GM08714 (cell line): ENCODE measurements at regions not wholly inside any gene's neighbourhood (a gene's known extent, or its start where the extent isn't known, plus 50 kb on each side); places are given as distances from the start of the nearest gene placed in this dataset.
A peak's percentile ranks its signal among the peaks of the same experiment; 100 is the strongest.

Experiments
- H3K4me3 ChIP-seq: fragments of 200-500 bp; sonication (Bioruptor generic); 2 replicates; pipeline ENCODE4 v1.5.1; 2014; ENCODE audit warnings: mild to moderate bottlenecking, low read length, inconsistent platforms
- ZNF274 ChIP-seq: IDR thresholded peaks from 2 replicates; pipeline ENCODE4 v1.6.1; 2012; ENCODE audit warnings: mild to moderate bottlenecking, low read depth, low read length

GRCh38 chr12:73362666-73363065, 1090.5 kb downstream of the TRHDE start:
- H3K4me3 ChIP-seq: no peak overlapping the region
- TF ChIP-seq ZNF274: no peak

- H3K4me3 ChIP-seq: no peak overlapping the region
- TF ChIP-seq ZNF274: no peak
Observed at GRCh38 chr12:73372856-73373255, 1100.7 kb downstream of the TRHDE start.

- no peak for TF ChIP-seq ZNF274
Observed at GRCh38 chr12:73374360-73374759, 1102.2 kb downstream of the TRHDE start.

GRCh38 chr12:73383584-73384222, 1111.5 kb downstream of the TRHDE start:
- TF ChIP-seq ZNF274: no peak
- H3K4me3 ChIP-seq: no peak overlapping the region

More at GRCh38 chr12:73374360-73374759, 1102.2 kb downstream of the TRHDE start:
- H3K4me3 ChIP-seq: no peak overlapping the region

- H3K4me3 ChIP-seq: no peak overlapping the region
- TF ChIP-seq ZNF274: no peak
Observed at GRCh38 chr12:73384592-73384991, 1112.4 kb downstream of the TRHDE start.

GRCh38 chr12:73390261-73390660, 1118.1 kb downstream of the TRHDE start:
- TF ChIP-seq ZNF274: no peak
- H3K4me3 ChIP-seq: no peak overlapping the region

- no peak overlapping the region for H3K4me3 ChIP-seq
- no peak for TF ChIP-seq ZNF274
Observed at GRCh38 chr12:73413051-73413450, 1124.6 kb upstream of the ATXN7L3B start.

- H3K4me3 ChIP-seq: no peak overlapping the region
- no peak for TF ChIP-seq ZNF274
Observed at GRCh38 chr12:73413974-73414373, 1123.7 kb upstream of the ATXN7L3B start.

- H3K4me3 ChIP-seq: no peak overlapping the region
- no peak for TF ChIP-seq ZNF274
Observed at GRCh38 chr12:73414926-73415325, 1122.7 kb upstream of the ATXN7L3B start.

- TF ChIP-seq ZNF274: no peak
- no peak overlapping the region for H3K4me3 ChIP-seq
Observed at GRCh38 chr12:73418541-73418940, 1119.1 kb upstream of the ATXN7L3B start.

- TF ChIP-seq ZNF274: no peak
- no peak overlapping the region for H3K4me3 ChIP-seq
Observed at GRCh38 chr12:73421832-73422231, 1115.8 kb upstream of the ATXN7L3B start.

- no peak for TF ChIP-seq ZNF274
Observed at GRCh38 chr12:73424484-73424883, 1113.2 kb upstream of the ATXN7L3B start.

GRCh38 chr12:73445658-73446324, 1091.8 kb upstream of the ATXN7L3B start:
- TF ChIP-seq ZNF274: no peak
- H3K4me3 ChIP-seq: no peak overlapping the region

More at GRCh38 chr12:73424484-73424883, 1113.2 kb upstream of the ATXN7L3B start:
- no peak overlapping the region for H3K4me3 ChIP-seq

GRCh38 chr12:73452672-73453469, 1084.8 kb upstream of the ATXN7L3B start:
- TF ChIP-seq ZNF274: no peak
- H3K4me3 ChIP-seq: 0 out of 2 replicates have a peak overlapping the region, but pooled peaks have one; percentile 10

- H3K4me3 ChIP-seq: no peak overlapping the region
- TF ChIP-seq ZNF274: no peak
Observed at GRCh38 chr12:73460212-73460611, 1077.4 kb upstream of the ATXN7L3B start.
